SKM-1 treated with dmso at 0.1 percent for 144 hours (cell line): ENCODE measurements at regions not wholly inside any gene's neighbourhood (a gene's known extent, or its start where the extent isn't known, plus 50 kb on each side); places are given as distances from the start of the nearest gene placed in this dataset.

Experiments used
- DNase-seq: peaks from one replicate; lab custom pipeline; 2025; ENCODE audit not compliant: unreplicated experiment; lab: John Stamatoyannopoulos, UW

DNA sequence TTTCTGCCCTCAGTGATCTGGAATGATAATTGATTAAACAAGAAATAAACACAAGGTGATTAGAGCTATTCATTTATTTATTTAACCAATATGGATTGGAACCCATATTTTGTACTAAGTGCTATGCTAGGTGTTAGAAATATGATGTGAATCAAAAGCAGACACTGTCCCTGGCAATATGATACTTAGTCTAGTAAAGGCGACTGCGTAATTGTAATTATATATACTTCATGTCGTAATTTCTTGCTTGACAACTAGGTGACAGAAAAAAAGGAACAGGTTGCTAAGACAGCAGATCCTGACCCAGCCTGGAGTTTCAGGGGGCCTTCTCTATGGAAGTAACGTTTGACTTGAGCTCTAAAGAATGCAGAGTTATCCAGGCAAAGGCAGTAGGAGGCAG, 236.5 kb upstream of the F9 start:
- no peak for DNase-seq

DNA sequence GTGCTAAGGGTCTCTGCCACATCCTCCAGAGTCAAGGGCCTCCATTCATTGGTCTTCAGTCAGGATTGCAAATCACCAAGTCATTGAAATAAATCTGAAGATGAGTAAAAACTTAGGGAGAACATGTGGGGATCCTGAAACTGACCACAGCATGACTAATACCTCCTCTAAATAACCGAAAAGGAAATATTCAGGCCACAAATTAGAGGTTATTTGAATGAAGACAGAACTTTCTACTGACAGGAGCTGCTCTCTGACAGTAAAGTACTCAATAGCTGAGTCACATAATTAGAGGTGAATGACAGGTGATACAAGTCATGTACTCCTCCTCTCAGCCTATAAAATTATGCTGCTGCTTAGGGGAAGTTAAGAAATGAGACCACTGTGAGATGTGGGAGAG, 240.2 kb upstream of the F9 start:
- DNase-seq: no peak

DNA sequence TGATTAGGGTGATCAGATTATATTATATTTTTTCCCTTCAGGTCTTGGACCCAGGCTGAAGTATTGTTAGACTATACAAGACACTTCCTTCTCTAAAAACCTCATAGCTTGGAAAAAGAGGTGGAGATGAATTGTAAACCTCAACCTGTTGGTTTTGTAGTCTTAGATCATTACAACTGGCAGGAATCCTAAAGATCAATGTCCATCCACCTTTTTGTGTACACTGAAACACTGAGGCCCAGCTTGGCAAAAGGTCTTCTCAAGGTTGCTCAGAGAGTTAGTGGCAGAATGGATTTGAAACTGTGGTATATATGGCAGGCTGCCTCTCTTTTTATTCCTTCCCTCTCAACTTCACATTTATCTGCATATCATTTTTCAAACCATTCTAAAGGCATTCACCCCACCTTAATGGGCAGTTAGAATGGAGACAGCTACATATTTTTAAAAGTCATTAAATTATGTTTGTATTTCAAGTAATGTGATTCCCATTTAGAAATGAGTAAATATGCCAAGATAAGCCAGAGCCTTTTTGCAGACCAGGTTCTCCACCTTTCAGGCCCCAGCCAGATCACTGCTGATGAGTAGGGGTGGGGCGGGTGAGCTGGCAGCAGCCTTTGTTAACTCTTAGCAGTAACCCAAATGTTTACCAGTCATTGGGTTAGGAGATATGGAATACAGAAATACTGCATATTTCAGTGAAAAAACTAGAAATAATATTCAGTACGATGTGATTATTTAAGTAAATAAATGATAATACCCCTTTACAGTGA, 243.2 kb upstream of the F9 start:
- no peak for DNase-seq

DNA sequence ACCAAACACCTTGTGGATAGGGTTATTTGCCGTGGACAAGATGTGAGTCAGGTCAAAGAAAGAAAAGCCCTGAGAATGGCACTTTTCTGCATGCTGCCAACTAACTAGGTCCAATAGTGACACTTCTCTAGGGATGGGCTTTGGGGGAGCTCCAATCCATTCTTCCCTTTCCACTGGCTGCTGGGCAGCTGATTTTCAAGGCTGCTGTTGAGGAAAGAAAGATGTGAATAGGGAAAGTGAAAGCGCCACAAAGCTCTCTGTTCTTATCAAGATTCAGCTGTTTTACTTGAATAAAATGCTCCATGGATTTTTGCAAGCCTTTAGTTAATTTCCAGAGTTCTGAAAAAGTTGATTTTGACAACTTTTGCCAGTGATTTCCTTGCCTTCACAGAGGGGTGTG, 244.2 kb upstream of the F9 start:
- DNase-seq: no peak

DNA sequence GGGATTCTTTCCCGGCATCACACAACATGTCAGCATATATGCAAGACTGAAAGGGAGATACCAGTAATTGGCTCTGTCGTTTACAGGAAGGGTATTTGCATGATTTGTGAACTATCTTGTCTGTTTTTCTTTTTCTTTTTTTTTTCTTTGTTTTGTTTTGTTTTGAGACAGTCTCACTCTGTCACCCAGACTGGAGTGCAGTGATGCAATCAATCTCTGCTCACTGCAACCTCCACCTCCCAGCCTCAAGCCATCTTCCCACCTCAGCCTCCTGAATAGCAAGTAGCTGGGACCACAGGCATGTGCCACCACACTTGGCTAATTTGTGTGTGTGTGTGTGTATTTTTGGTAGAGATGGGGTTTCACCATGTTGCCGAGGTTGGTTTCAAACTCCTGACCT, 262.7 kb upstream of the F9 start:
- DNase-seq: no peak

DNA sequence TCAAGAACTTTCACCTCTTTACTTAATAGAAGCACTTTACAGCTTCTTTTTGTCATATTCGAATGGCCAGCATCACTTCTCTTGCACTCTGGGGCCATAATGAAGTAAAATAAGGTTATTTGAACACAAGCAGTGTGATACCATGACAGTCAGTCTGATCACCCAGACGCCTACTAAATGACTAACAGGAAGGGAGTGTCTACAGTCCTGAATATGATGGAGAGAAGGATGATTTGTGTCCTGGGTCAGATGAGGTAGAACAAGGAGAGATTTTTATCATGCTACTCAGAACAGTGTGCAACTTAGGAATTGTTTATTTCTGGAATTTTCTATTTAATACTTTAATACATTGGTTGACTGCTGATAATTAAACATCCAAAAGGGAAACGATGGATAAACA, 284.2 kb upstream of the F9 start:
- DNase-seq: no peak

DNA sequence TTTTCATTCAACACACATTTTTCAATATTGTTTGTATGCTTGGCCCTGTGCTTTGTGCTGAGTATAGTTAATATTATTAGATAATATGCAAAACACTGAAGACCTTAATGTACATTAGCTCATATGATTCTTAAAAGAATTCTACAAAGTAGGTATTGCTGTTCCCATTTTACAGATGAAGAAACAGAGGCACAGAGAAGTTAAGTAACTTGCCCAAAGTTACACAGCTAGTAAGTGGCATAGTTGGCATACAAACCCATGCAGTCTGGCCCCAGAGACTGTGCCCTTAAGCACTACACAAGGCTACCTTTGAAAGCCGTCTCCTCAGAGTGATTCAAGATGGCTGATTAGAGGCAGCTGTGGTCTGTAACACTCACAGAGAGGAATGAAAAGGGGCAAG, 293.4 kb upstream of the F9 start:
- DNase-seq: no peak

DNA sequence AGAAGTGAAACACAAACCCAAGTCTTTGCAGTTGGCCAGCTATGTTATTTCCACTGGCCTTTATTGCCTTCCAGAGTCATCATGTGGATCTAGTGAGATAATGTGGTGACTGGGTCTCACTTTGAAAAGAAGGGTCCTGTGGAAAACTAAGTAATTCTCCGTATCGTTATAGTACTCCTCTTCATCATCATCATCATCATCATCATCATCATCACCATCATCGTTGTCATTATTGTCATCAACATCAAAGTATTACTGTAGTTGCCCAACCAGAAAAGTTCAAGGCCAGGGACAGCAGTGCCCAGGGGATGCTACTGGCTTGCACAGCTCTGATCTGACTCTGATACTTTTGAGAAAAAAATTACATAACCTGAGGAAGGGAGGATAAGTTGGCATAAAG, 295.6 kb upstream of the F9 start:
- DNase-seq: no peak

DNA sequence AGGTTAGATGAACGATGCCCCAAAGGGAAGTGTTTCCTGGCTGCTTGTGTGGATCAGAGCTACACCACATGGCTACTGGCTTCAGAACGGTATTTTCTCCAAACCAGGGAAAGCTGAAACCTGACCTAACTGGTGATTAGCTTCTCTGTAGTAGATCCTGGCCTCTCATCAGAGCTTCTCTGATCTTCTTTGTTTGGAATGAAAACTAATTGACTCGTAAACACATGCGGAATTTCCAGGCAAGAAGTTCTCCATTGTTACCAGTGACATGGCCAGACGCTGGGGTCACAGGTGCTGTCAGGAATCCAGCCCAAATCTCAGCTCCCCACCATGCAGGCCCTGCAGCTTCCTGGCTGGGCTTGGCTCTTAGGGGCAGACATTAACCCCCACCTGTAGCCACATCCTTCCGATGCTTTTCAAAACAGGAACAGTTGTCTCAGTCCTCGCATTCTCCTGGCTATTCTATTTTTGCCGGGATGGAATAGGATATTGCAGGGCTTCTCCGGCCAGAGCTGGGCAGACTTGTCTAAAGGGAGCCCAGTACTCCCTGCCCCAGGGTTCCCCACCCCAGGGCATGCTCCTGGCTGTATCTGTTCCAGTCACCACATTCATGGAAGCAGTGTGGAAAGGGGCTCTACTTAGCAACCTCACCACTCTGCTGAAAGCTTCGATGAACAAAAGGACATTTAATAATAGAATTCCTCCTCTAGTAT, 305.4 kb upstream of the F9 start:
- no peak for DNase-seq

DNA sequence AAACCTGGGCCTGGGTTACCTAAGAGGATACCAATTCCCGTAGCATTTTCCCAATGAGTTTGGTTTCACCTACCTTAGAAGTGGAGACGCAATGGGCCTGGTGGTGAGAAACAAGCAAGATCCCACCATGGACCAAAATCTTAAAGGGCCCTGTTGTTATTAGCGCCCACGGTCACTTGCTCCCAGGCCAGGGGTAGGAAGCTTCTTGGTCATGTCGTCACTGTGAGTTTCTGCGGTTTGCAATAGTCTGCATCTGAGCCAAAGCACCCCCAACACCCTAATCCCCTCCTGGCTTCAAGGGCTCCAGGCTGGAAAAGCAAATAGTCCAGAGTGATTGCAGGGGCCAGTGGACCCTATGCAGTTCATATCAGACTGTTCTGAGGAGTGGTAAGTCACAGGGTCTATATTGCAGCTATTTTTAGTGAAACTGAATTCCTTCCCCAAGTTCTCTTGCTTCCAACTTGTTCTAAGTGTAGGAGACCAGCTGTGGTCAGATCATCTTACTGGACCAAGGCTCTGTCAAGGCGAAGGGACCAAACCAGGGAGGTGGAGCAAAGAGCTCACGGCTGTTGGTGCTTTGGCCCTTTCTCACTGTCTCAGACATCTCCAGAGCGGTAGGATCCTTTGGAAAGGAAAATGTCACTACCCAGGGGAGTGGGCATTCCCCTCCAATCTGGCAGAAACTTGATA, 307.9 kb upstream of the F9 start:
- DNase-seq: no peak

DNA sequence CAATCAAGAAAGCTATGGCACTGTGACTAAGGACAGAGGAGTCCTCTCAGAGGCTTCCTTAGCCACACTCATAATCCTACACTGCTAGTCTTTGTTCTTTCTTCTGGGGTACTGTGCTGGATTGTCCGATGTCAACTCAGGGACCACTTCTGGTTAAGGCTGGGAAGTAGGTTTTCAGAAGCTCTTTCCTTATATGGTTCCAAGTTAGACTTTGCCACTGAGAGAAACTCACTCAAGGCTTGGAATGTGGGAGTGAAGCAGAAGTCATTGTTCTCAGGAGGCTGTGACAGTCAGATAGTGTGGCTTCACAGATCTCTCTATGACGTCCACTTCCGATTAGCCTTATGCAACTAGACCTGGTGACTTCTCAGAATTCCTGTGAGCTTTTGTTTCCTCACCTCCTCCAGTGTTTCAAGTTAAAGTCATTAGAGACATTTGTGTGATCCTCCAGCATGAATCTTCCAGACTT, 317.3 kb upstream of the F9 start:
- no peak for DNase-seq

DNA sequence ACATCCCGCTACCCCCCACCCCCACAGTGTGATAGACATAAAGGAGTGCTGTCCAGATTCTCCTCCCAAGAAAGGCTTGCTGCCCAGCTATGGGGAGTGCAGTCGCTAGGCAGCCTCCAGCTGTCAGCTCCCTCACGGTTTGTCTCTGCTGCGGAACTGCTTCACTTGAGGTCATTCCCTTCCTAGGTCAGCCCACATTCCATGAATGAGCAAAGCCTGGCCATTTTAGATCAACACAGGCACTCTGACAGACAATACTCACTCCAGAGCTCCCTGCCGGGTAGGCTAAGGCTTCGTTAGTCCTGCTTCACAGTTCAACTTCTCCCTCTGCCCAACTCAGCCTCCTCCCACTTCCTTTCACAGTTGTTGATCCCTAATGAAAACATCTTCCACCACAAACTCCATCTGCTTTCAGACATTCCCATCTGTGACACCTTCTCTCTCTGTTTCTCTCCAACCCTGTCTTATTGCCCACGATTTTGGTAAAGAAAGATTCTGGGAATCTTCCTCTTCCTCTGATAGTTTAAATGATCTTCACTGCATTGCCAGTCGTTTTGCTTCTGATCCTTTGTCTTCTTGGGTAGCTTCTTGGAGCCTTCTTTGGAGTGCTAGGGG, 318.9 kb upstream of the F9 start:
- DNase-seq: no peak

DNA sequence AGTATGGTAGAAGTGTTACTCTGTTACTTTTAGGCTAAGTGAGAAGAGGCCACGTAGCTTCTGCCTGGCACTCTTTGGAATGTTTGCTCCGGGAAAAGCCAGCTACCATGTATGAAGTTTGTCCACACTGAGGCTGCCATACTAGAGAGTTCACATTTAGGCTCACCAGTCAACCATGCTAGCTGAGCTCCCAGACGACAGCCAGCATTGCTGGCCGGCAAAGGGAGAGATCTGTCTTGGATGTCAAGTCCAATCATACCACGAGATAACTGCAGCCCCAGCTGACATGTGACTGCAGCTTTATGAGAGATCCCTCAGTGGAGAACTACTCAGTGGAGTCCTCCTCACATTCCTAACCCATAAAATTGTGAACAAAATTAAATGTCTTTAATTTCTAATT, 321.2 kb upstream of the F9 start:
- no peak for DNase-seq

DNA sequence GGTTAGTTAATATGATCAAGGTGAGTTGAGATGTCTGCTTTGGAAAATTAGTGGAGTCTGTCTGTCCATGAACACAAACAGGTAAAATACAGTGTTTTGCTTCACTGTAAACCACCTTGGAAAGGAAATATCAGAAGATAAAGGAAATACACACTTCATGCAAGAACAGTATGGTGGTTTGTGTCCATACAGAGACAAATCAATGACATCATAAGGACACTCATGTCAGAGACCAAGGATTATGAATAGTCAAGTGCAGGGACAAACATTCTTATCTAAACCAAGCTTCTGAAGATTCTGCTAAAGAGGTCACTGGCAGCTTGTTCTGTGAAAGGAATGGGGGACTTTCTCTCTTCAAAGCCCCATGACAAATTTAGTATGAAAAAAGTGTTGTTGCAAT, 322.9 kb upstream of the F9 start:
- DNase-seq: no peak

DNA sequence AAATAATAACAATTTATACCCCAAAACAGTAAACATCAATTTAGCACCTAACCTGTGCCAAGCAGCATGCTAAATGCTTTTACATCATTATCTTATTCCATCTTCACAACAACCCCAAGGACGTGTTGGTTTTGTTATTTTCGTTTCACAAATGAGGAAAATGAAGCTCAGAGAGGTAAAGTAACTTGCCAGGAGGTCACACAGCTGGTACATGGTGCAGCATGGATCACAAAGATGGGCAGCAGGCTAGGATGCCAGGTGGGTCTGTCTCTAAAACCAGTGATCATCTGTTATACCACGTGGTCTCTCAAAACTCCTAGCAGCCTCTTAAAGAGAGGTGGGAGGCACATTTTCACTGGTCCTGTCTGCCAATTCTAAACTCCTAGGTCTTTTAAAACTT, 323.6 kb upstream of the F9 start:
- no peak for DNase-seq

DNA sequence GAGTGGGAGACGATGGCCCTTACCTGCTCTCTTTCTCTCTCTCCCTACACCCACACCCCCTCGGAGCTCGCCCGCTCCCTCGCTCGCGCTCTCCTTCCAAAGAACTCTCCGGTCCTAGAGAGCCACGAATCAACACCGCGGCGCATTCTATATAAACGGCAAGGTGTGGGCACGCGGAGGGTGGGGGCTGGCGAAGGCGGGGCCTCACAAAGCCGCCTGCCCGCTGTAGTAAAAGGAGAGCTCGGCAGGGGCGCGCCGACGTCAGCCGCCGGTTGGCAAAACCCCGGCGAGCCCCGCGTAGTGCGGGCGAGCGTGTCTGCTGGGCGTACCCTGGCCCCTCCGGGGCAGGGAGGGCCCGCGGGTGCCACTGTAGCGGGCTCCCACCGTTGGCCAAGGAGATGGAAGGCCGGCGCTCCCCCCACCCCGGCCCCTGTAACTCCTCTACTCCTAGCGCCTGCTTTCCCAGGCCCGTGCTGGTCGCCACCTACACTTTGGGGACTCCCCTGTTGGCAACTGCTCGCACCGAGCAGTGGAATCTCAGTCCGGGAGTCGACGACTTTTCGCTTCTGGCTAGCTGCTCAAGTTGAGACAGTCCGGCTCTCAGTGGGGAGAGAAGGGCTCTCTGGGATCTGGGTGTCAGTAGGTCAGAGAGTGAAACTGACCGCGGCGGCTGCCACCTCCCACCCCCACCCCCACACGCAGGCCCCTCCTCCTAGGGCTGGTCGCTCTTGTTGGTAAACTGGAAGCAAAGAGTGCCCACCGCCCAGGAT, 325.5 kb upstream of the F9 start:
- DNase-seq: no peak

DNA sequence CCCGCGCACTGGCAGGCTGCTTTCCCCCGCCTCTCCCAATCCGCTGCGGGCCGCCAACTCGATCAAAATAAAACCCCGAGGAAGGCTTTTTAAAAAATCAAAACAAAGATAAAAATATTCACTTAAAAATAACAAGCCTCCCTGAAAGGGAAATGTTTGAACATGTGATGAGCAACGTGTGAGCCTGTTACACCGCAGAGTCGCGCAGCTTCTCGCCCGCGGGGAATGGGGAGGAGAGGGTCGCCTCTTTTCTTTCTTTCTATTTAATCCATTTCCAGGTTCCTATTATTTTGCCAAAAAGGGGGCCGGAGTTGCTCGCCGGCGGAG, 326.0 kb upstream of the F9 start:
- DNase-seq: no peak

DNA sequence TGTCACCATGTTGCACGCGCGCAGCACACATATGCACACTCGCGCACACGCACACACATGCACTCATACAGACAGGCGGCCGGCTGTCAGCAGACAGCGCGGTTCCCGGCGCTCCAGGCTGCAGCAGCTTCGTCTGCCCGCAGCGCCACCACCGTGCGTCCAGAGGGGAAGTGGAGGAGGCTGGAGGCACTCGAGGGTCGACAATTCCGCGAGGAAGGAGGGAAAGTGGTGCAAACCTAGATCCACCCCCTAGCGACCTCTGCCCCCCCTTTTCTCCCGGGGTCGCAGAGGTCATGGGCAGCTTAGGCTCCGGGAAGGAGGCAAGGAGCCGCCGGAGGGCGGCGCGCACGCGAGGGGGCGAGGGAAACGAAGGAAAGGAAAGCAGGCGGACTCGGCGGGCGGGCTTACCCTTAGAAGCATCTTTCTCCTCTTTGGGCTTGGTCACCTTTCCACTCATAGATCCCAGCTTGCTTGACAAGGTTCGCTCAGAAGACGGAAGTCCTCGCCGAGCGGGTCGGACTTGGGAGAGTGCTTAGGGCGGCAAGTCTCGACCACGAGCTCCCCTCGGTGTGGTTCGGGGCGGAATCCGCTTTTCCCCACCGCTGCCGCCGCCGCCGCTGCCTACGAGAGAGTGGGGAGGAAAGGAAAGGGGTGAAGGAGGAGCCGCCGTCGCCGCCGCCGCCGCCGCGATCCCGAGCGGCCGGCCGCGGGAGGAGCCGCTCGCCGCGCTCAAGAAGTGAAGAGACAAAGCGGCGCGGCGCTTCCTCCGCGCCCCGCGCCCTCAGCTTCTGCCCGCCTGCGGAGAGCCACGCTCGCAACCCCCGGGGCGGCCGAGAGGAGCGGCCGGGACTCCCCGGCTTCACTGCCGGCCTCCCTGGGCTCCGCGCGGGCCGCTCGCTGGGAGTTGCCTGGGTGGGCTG, 326.6 kb upstream of the F9 start:
- no peak for DNase-seq

DNA sequence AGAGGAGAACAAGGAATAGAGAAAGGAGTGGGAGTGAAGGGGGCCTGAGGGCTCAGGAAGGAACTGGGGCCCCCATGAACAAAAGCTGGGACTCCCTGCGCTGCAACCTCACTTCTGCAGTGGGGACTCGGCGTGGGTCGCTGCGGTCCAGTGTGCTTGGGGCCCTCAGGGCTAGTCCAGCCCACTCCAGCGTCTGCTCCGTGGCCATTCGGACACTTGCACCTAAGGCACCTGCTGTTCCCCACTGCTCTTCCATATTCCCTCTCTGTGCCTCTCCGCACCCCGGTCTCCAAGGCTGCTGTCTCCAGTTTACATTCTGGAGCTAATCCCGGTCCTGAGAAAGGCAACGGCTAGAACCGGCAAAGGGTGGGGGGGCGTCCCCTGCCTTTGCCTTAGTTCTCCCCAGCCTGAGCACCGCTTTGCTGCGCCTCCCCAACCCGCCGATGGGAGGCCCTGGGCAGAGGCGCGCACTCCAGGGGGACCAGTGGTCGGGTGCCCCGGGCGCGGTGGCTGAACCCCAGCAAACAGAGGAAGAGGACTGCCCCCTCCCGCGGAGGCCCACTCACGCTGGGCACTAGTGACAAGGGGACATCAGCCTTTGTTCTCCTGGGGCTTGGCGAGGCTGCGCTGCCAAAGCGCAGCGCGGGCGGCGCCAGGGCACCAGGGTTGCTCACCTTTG, 327.7 kb upstream of the F9 start:
- no peak for DNase-seq

DNA sequence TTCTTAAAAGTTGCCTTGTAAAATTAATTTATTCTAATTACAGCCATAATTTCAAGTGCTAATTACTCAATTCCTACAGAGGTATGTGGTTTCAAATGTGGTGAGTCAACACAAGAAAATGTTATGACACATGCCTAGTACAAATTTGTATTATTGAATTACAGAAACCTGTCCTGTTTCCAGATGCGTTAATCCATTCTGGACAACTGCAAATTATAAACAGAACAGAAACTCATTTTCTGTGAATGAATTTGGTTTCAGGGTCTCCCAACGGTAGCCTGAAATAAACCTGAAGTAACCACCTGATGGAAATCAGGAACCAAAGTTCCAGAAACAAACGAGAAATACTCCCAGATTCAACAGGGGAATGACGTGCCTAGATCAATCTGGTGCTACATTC, 328.6 kb upstream of the F9 start:
- DNase-seq: no peak
